Immature natural killer cell (primary cell): ENCODE measurements at regions not wholly inside any gene's neighbourhood (a gene's known extent, or its start where the extent isn't known, plus 50 kb on each side); places are given as distances from the start of the nearest gene placed in this dataset.
"Not testable (repeated sequence)": the region's sequence is repeated elsewhere in the genome, so short reads cannot be mapped to it uniquely, and the experiment has no call there.

Experiments
- DNase-seq, 3 donors: peaks; one replicate each; pipeline ENCODE4 v3.0.0; 2022; ENCODE audit warnings: mixed read lengths in 1 of 3
- H3K27ac Mint-ChIP-seq, 6 donors: one replicate each; pipeline ENCODE4 v1.8.0; 2020; ENCODE audit warnings: mixed read lengths in 6 of 6, mild to moderate bottlenecking in 5 of 6, inconsistent platforms in 4 of 6, moderate library complexity in 3 of 6
- H3K27me3 Mint-ChIP-seq, 3 donors: one replicate each; pipeline ENCODE4 v1.8.0; 2020 to 2021; ENCODE audit warnings: low read depth in 3 of 3, mild to moderate bottlenecking in 3 of 3, mixed read lengths in 3 of 3, moderate library complexity in 3 of 3, inconsistent platforms in 1 of 3
- H3K36me3 Mint-ChIP-seq, 3 donors: one replicate each; pipeline ENCODE4 v1.8.0; 2020; ENCODE audit warnings: mixed read lengths in 3 of 3, inconsistent platforms in 2 of 3, mild to moderate bottlenecking in 2 of 3
- H3K4me1 Mint-ChIP-seq, 2 donors: one replicate each; pipeline ENCODE4 v1.8.0; 2020; ENCODE audit warnings: inconsistent platforms in 2 of 2, mild to moderate bottlenecking in 2 of 2, mixed read lengths in 2 of 2, moderate library complexity in 1 of 2
- H3K4me3 Mint-ChIP-seq, 5 donors: one replicate each; pipeline ENCODE4 v1.8.0; 2020; ENCODE audit warnings: mild to moderate bottlenecking in 5 of 5, mixed read lengths in 5 of 5, inconsistent platforms in 3 of 5, moderate library complexity in 3 of 5
- H3K9me3 Mint-ChIP-seq, 6 donors: one replicate each; pipeline ENCODE4 v1.8.0; 2020; ENCODE audit warnings: mild to moderate bottlenecking in 6 of 6, mixed read lengths in 6 of 6, inconsistent platforms in 4 of 6, moderate library complexity in 3 of 6

DNA sequence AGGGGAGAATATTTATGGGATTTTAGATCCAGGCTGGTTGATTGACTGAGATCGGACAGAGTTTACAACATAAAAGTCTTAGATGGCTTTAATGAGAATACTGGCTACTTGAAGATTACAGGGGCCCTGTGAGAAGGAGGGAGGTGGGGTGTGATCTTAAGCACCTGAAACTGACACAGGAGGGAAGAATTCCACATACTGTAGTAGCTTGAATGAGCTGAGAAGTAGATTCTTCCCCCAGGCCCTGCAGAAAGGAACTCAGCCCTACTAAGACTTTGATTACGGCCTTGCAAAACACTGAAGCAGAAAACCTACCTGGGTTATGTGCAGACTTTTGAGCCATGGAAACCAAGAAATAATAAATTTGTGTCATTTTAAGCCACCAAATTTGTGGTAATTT, 1062.9 kb upstream of the GYPC start:
- Mint-ChIP-seq H3K27ac (no peak overlapping the region), H3K4me1 (no peaks in the 10 kb centered on the region), H3K4me3 (no peak overlapping the region)

DNA sequence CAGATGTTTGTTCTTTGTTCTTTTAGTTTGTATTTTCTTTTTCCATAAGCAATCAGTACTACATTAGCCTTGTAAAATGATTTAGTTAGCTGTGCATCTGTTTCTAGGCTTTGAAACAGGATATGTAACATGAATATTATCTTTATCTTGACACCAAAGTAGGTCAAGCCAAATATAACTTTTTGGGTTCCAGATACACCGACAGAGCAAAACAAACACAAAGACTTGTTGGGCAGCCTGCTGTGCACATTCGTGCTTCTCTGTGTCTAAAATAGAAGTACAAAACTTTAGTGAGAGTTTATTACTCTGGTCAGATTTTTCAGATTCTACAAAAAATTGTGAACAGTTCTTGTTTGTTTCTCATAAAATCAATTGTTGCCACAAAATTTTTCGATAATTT, 1059.3 kb upstream of the GYPC start:
- no peaks in the 10 kb centered on the region for H3K27me3 Mint-ChIP-seq
- no peak overlapping the region for H3K4me3 Mint-ChIP-seq
- H3K36me3 Mint-ChIP-seq = no peaks in the 10 kb centered on the region
- no peak overlapping the region for H3K27ac Mint-ChIP-seq
- H3K9me3 Mint-ChIP-seq = peaks cover 0 to 27% (median 10%) of the 10 kb centered on the region in 6 donors
- H3K4me1 Mint-ChIP-seq = no peaks in the 10 kb centered on the region
- no peak for DNase-seq

More for the DNA sequence above, 1062.9 kb upstream of the GYPC start:
- peaks cover 0 to 3% (median 0%) of the 10 kb centered on the region in 3 donors for H3K27me3 Mint-ChIP-seq
- peaks cover 5 to 43% (median 19%) of the 10 kb centered on the region in 6 donors for H3K9me3 Mint-ChIP-seq
- no peaks in the 10 kb centered on the region for H3K36me3 Mint-ChIP-seq
- no peak for DNase-seq

DNA sequence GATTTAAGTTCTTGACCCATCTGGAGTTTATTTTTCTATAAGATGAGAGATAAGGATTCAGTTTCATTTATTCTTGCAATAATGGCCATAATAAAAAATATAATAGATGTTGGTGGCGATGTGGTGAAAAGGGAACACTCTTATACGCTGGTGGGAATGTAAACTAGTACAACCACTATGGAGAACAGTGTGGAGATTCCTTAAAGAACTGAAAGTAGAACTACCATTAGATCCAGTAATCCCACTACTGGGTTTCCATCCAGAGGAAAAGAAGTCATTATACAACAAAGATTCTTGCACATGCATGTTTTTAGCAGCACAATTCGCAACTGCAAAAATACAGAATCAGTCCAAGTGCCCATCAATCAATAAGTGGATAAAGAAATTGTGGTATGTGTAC, 1040.5 kb upstream of the GYPC start:
- H3K36me3 Mint-ChIP-seq = no peaks in the 10 kb centered on the region
- peaks cover 4 to 40% (median 16%) of the 10 kb centered on the region in 6 donors for H3K9me3 Mint-ChIP-seq
- H3K4me3 Mint-ChIP-seq = no peak overlapping the region
- H3K27ac Mint-ChIP-seq = no peak overlapping the region
- no peaks in the 10 kb centered on the region for H3K4me1 Mint-ChIP-seq
- peaks cover 0 to 4% (median 2%) of the 10 kb centered on the region in 3 donors for H3K27me3 Mint-ChIP-seq
- no peak for DNase-seq

DNA sequence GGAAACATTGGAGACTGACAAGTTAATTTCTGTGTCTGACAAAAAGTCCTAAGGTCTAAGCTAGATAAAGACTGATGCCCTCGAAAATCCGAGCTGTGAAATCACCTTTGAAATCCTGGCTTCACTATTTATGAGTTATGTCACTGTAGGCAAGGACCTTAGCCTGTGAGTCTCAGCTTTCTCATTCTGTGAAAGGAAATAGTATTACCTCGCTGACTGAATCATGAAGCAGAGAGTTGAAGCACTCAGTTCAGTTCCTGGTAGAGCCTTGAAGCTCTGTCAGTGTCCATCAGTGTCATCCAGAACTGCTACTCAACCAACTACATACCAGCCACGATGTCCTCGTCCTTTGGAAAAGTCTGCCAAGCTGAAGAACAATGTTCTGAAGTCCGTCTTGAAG, 1025.6 kb upstream of the GYPC start:
- Mint-ChIP-seq H3K36me3 (no peaks in the 10 kb centered on the region), H3K27me3 (peaks cover 0 to 4% (median 0%) of the 10 kb centered on the region in 3 donors), H3K4me3 (no peak overlapping the region), H3K4me1 (no peaks in the 10 kb centered on the region), H3K9me3 (peaks cover 2 to 52% (median 15%) of the 10 kb centered on the region in 6 donors), H3K27ac (no peak overlapping the region)
- DNase-seq = no peak

DNA sequence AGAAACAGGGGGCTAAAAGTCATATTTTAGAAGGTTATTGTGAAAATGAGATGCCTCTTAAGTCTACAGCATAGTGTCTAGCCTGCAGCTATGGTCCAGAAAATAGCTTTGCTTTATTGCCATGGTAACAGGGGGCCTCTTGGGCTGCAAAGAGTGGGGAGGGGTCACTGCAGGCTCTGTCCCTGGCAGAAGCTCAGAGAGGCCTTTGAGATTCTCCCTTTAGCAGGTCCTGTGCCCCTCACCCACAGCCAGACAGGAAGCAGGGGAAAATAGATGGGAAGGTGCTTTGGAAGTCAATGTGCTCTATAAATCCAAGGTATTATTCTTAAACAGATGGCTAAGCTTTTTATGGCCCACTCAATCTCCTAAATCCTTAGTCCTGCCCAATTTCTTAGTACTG, 1021.3 kb upstream of the GYPC start:
- no peaks in the 10 kb centered on the region for H3K36me3 Mint-ChIP-seq

DNA sequence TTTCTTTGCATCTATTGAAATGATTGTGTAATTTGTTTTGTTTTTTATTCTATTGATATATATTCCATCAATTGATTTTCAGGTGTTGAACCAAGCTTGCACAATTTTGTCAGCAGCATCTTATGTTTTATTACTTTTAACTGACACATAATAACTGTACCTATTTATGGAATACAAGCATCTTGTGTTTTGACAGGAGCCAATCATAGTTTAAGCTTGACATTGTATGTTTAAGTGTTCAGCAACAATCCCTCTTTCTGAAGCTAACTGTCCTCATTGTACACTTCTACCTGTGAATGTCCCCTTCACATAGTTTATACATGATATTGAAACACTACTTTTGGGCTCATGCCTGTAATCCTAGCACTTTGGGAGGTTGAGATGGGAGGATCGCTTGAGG, 1017.6 kb upstream of the GYPC start:
- Mint-ChIP-seq H3K27ac (no peak overlapping the region), H3K27me3 (no peaks in the 10 kb centered on the region), H3K9me3 (peaks cover 2 to 26% (median 5%) of the 10 kb centered on the region in 6 donors), H3K4me3 (no peak overlapping the region), H3K4me1 (no peaks in the 10 kb centered on the region), H3K36me3 (no peaks in the 10 kb centered on the region)
- no peak for DNase-seq

More for the DNA sequence above, 1021.3 kb upstream of the GYPC start:
- Mint-ChIP-seq H3K9me3 (peaks cover 0 to 32% (median 9%) of the 10 kb centered on the region in 6 donors), H3K27ac (no peak overlapping the region), H3K4me1 (no peaks in the 10 kb centered on the region), H3K4me3 (no peak overlapping the region), H3K27me3 (peaks cover 0 to 4% (median 0%) of the 10 kb centered on the region in 3 donors)
- no peak for DNase-seq

DNA sequence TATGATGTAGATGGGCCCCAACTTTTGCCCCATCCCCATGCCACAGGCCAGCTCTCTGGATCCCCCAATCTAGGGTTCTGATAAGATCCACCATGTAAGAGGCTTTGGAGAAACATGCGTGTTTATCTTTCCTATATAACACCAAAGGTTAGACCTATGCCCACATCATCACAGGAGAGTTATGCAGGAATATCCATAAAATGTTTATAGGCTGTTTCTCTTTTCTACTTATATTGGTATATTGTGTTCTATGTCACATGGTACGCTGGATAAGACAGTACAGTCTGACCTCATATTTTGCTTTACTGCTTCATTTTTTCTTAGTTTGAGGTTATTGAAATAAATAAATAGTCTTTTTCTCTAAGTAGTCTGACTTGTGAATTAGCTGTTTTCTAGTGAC, 1013.9 kb upstream of the GYPC start:
- Mint-ChIP-seq H3K9me3 (peaks cover 0 to 23% (median 10%) of the 10 kb centered on the region in 6 donors), H3K36me3 (no peaks in the 10 kb centered on the region), H3K27me3 (peaks cover 0 to 2% (median 0%) of the 10 kb centered on the region in 3 donors), H3K4me1 (no peaks in the 10 kb centered on the region), H3K4me3 (no peak overlapping the region), H3K27ac (no peak overlapping the region)
- DNase-seq = no peak

DNA sequence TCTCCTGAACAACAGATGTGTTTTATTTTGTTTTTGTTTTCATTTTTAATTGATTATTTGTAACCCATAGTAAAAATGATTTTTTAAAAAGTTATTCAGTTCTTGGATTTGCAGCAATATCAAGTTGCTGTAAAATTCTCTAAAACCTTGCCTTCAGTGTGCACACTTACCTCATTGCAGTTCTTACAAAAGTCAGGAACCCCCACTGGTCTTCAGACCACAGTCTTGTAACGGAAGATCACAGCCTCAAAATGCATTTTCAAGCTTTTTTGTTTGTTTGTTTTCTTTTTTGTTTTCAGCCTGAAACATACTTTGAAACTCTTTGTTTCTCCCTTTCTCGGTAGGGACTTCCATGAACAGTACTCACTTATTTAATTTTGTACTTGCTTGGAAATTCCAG, 1012.8 kb upstream of the GYPC start:
- DNase-seq = no peak
- Mint-ChIP-seq H3K4me3 (no peak overlapping the region), H3K4me1 (no peaks in the 10 kb centered on the region), H3K36me3 (no peaks in the 10 kb centered on the region), H3K27ac (no peak overlapping the region), H3K27me3 (peaks cover 0 to 2% (median 0%) of the 10 kb centered on the region in 3 donors), H3K9me3 (peaks cover 0 to 23% (median 10%) of the 10 kb centered on the region in 6 donors)

DNA sequence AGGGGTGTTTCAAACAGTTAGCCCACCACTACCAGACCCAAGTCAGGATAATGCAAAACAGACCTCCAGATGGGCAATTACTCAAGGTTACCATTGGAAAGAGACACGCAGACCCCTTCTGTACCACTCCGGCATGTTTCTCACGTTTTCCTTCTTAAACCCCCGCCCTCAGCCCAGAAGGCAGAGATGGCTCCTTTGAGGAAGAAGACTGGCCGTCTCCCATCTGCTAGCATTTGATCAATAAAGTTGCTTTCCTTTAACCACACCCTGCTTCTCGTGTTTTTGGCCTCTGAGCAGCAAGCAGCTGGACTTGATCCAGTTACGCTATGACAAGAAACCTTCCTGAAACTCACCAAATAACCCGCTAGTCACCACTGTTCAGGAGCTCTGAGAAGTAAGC, 1012.4 kb upstream of the GYPC start:
- H3K9me3 Mint-ChIP-seq = peaks cover 0 to 23% (median 10%) of the 10 kb centered on the region in 6 donors
- no peaks in the 10 kb centered on the region for H3K36me3 Mint-ChIP-seq
- no peaks in the 10 kb centered on the region for H3K4me1 Mint-ChIP-seq
- H3K4me3 Mint-ChIP-seq = no peak overlapping the region
- DNase-seq = no peak
- H3K27ac Mint-ChIP-seq = no peak overlapping the region
- H3K27me3 Mint-ChIP-seq = peaks cover 0 to 2% (median 0%) of the 10 kb centered on the region in 3 donors

DNA sequence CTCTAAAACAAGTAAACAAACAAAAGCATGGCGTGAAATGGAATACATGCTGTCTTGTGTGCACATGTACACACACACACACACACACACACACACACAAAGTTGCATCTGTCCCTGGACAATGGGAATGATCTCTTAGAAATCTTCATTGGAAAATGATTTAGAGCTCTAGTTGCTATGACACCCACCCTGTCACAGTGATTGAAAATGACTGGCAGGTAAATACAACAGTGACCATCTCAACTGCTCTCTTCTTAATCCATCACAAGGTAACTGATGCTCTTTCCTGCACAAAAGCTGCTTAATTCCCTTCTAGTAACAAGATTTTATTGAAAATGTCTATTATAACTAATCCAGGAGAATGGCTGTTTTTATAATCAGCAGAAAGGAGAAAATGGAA, 1011.7 kb upstream of the GYPC start:
- Mint-ChIP-seq H3K9me3 (peaks cover 0 to 22% (median 9%) of the 10 kb centered on the region in 6 donors), H3K27me3 (peaks cover 0 to 5% (median 0%) of the 10 kb centered on the region in 3 donors), H3K36me3 (no peaks in the 10 kb centered on the region), H3K4me1 (no peaks in the 10 kb centered on the region), H3K27ac (no peak overlapping the region), H3K4me3 (no peak overlapping the region)
- DNase-seq = no peak

DNA sequence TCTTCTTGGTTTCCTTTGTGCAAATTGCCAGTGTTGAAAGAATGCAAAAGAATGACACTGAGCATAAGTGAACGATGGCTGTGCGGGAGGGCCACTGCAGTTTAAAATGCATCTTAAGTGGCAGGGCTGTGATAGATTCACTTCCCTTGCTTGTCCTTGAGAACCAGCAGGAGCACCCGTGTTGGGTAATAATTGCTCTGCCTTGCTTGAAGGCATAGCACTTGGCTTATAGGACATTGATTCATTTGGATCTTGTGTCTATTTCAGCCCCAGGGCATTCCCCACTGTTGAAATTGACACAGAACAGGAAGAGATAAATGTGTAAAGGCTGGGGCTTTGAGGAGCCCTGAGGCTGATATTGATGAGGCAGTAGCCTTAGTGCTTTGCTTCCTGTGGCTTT, 1003.7 kb upstream of the GYPC start:
- H3K9me3 Mint-ChIP-seq = peaks cover 3 to 24% (median 7%) of the 10 kb centered on the region in 6 donors
- peaks cover 0 to 3% (median 0%) of the 10 kb centered on the region in 3 donors for H3K36me3 Mint-ChIP-seq
- no peak overlapping the region for H3K27ac Mint-ChIP-seq
- H3K4me3 Mint-ChIP-seq = no peak overlapping the region
- no peak for DNase-seq
- H3K27me3 Mint-ChIP-seq = peaks cover 0 to 3% (median 0%) of the 10 kb centered on the region in 3 donors
- H3K4me1 Mint-ChIP-seq = no peaks in the 10 kb centered on the region

DNA sequence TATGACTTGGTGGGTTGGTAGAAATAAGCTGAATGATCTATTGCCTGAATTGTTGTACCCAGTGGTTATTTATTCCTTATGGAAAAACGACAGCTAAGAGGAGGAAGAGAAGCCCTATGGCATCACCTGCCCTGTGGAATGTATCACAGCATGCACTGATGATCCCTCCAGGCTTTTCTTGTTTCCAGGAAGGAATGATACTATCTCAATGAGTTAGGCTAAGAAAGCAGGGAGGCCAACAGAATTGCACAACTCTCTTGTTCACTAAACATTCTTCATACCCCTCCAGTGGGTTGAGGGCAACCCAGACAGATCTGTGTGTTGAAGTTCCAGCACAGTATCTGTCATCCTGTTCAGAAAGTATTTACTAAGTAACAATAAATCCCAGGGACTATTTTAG, 1001.7 kb upstream of the GYPC start:
- no peaks in the 10 kb centered on the region for H3K27me3 Mint-ChIP-seq
- peaks cover 0 to 3% (median 0%) of the 10 kb centered on the region in 3 donors for H3K36me3 Mint-ChIP-seq
- no peak overlapping the region for H3K27ac Mint-ChIP-seq
- DNase-seq = no peak
- H3K4me3 Mint-ChIP-seq = no peak overlapping the region
- H3K9me3 Mint-ChIP-seq = peaks cover 4 to 34% (median 11%) of the 10 kb centered on the region in 6 donors
- no peaks in the 10 kb centered on the region for H3K4me1 Mint-ChIP-seq

DNA sequence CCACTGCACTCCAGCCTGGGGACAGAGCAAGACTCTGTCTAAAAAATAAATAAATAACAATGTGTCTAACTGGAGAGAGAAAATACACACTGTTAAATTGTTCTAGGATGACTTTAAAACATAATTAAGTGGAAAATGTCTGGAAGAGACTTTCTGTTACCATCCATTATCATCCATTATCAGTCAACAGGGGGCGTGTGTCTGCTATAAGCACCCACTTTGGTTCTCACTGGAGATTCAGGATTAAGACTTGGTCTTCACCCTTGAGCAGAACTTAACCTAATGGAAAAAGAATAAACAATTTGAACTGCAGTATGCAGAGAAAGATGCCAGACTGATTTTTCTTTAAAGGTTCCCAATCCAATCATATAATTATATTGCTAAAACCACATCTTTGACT, 999.8 kb upstream of the GYPC start:
- Mint-ChIP-seq H3K4me3 (no peak overlapping the region), H3K27ac (no peak overlapping the region), H3K36me3 (peaks cover 0 to 3% (median 0%) of the 10 kb centered on the region in 3 donors), H3K27me3 (no peaks in the 10 kb centered on the region), H3K4me1 (no peaks in the 10 kb centered on the region), H3K9me3 (peaks cover 6 to 37% (median 14%) of the 10 kb centered on the region in 6 donors)
- no peak for DNase-seq

DNA sequence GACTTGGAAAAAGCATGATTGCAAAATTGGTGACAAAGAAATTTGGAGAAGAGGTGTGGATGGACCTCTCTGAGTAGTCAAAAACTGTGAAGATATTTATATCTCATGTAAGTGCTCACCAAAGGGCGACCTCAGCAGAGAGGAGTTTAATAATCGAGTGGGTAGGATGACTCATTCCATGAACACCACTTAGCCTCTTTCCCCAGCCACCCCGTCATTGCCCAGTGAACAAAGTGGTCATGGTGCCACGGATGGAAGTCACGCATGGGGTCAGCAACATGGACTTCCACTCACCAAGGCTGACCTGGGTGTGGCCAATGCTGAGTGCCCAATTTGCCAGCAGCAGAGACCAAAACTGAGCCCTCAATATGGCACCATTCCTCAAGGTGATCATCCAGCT, 997.4 kb upstream of the GYPC start:
- Mint-ChIP-seq H3K4me1 (no peaks in the 10 kb centered on the region), H3K4me3 (no peak overlapping the region), H3K9me3 (peaks cover 3 to 36% (median 15%) of the 10 kb centered on the region in 6 donors), H3K27me3 (no peaks in the 10 kb centered on the region), H3K36me3 (no peaks in the 10 kb centered on the region), H3K27ac (no peak overlapping the region)
- no peak for DNase-seq

DNA sequence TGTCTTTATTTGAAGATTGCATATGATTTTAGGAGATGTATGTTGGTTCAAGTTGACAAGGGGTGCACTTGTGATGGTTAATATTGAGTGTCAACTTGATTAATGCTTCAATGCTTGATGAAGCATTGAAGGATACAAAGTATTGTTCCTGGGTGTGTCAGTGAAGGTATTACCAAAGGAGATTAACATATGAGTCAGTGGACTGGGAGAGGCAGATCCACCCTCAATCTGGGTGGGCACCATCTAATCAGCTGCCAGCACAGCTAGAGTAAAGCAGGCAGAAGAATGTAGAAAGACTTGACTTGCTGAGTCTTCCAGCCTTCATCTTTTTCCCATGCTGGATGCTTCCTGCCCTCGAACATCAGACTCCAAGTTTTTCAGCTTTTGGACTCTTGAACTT, 995.6 kb upstream of the GYPC start:
- H3K4me3 Mint-ChIP-seq, H3K27ac Mint-ChIP-seq, H3K36me3 Mint-ChIP-seq, DNase-seq, H3K27me3 Mint-ChIP-seq, H3K4me1 Mint-ChIP-seq: not testable (repeated sequence)
- H3K9me3 Mint-ChIP-seq = peaks cover 5 to 38% (median 16%) of the 10 kb centered on the region in 6 donors
